Neural cell (in vitro differentiated cells): ENCODE measurements at regions not wholly inside any gene's neighbourhood (a gene's known extent, or its start where the extent isn't known, plus 50 kb on each side); places are given as distances from the start of the nearest gene placed in this dataset.

Experiments
- CTCF ChIP-seq: fragments of 450-650 bp; IDR thresholded peaks from 2 replicates; pipeline ENCODE4 v1.5.1; 2014; ENCODE audit warnings: antibody characterized with exemption, mild to moderate bottlenecking, moderate library complexity; ENCODE audit not compliant: poor library complexity, severe bottlenecking
- EP300 ChIP-seq: fragments of 450-650 bp; conservative IDR thresholded peaks from 2 replicates; pipeline ENCODE4 v1.6.1; 2014; ENCODE audit warnings: antibody characterized with exemption, mild to moderate bottlenecking, moderate library complexity; ENCODE audit not compliant: poor library complexity, severe bottlenecking
- EZH2 ChIP-seq: fragments of 200-600, 300-800 bp; shearing (Covaris generic), sonication (generic); IDR thresholded peaks from 2 replicates; pipeline ENCODE4 v1.6.1; 2014; ENCODE audit warnings: antibody characterized with exemption, low read length, borderline replicate concordance, mild to moderate bottlenecking; ENCODE audit not compliant: insufficient read depth, poor library complexity, severe bottlenecking
- MXI1 ChIP-seq: fragments of 450-650 bp; conservative IDR thresholded peaks from 2 replicates; pipeline ENCODE4 v1.6.1; 2014; ENCODE audit warnings: antibody characterized with exemption, mild to moderate bottlenecking; ENCODE audit not compliant: poor library complexity, severe bottlenecking
- POLR2AphosphoS5 ChIP-seq: IDR thresholded peaks from 2 replicates; pipeline ENCODE4 v1.6.1; 2012
- RAD21 ChIP-seq: fragments of 450-650 bp; conservative IDR thresholded peaks from 2 replicates; pipeline ENCODE4 v1.6.1; 2014; ENCODE audit warnings: antibody characterized with exemption, mild to moderate bottlenecking, moderate library complexity
- SMC3 ChIP-seq: fragments of 450-650 bp; conservative IDR thresholded peaks from 2 replicates; pipeline ENCODE4 v1.6.1; 2014; ENCODE audit warnings: antibody characterized with exemption, mild to moderate bottlenecking, moderate library complexity; ENCODE audit not compliant: poor library complexity
- TF ChIP-seq, protein P1 (sequence below): IDR thresholded peaks from 2 replicates; pipeline ENCODE4 v1.6.1; 2012; ENCODE audit warnings: borderline replicate concordance

GRCh38 chr4:11019451-11020240 is 335.1 kb upstream of the CLNK start:
- TF ChIP-seq CTCF: no peak
- TF ChIP-seq EZH2: no peak
- no peak for TF ChIP-seq POLR2AphosphoS5
- no peak for TF ChIP-seq EP300
- TF ChIP-seq, protein P1, sequence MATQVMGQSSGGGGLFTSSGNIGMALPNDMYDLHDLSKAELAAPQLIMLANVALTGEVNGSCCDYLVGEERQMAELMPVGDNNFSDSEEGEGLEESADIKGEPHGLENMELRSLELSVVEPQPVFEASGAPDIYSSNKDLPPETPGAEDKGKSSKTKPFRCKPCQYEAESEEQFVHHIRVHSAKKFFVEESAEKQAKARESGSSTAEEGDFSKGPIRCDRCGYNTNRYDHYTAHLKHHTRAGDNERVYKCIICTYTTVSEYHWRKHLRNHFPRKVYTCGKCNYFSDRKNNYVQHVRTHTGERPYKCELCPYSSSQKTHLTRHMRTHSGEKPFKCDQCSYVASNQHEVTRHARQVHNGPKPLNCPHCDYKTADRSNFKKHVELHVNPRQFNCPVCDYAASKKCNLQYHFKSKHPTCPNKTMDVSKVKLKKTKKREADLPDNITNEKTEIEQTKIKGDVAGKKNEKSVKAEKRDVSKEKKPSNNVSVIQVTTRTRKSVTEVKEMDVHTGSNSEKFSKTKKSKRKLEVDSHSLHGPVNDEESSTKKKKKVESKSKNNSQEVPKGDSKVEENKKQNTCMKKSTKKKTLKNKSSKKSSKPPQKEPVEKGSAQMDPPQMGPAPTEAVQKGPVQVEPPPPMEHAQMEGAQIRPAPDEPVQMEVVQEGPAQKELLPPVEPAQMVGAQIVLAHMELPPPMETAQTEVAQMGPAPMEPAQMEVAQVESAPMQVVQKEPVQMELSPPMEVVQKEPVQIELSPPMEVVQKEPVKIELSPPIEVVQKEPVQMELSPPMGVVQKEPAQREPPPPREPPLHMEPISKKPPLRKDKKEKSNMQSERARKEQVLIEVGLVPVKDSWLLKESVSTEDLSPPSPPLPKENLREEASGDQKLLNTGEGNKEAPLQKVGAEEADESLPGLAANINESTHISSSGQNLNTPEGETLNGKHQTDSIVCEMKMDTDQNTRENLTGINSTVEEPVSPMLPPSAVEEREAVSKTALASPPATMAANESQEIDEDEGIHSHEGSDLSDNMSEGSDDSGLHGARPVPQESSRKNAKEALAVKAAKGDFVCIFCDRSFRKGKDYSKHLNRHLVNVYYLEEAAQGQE: no peak
- no peak for TF ChIP-seq MXI1
- TF ChIP-seq SMC3: no peak
- no peak for TF ChIP-seq RAD21
